ENCODE measurements at regions not wholly inside any gene's neighbourhood (a gene's known extent, or its start where the extent isn't known, plus 50 kb on each side); places are given as distances from the start of the nearest gene placed in this dataset.

DNA sequence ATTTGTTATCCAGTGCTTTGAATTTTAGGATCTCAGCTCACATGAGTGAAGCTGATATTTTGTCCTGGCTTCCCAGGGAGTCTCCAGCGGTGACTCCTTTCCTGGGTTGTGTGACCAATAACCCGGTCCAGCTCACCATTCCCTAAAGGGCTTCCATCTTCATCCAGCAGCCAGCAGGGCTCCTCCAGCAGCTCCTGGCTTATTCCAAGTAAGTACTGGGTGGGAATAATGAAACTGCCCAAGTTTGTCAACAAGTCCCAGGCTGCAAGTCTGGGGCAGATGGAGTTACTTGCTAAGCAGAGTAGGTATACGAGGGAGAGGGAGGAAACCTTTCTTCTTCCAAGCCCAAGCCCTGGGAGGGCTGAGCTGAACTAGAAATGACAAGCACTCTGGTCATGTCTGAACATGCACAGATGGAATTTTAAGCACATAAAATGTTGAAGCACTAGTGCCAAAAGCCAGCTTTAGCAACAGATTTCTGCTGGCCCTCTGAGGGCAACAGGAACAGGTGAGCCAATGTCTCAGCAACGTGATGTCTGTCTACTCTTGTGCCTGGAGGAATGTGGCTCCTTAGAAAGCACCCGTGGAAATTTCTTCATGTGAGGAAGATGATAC is 153.7 kb upstream of the DAPK1 start:
- no peaks in the 10 kb centered on the region for H3K9me2 ChIP-seq (replicated peaks; ENCODE audit: insufficient read depth)
- no peak for DNase-seq (ENCODE audit: low spot score)
- H3K9me3 ChIP-seq (ENCODE audit: low read depth) = no peaks in the 10 kb centered on the region
- no peak overlapping the region for H2AFZ ChIP-seq
- TF ChIP-seq, protein P1, sequence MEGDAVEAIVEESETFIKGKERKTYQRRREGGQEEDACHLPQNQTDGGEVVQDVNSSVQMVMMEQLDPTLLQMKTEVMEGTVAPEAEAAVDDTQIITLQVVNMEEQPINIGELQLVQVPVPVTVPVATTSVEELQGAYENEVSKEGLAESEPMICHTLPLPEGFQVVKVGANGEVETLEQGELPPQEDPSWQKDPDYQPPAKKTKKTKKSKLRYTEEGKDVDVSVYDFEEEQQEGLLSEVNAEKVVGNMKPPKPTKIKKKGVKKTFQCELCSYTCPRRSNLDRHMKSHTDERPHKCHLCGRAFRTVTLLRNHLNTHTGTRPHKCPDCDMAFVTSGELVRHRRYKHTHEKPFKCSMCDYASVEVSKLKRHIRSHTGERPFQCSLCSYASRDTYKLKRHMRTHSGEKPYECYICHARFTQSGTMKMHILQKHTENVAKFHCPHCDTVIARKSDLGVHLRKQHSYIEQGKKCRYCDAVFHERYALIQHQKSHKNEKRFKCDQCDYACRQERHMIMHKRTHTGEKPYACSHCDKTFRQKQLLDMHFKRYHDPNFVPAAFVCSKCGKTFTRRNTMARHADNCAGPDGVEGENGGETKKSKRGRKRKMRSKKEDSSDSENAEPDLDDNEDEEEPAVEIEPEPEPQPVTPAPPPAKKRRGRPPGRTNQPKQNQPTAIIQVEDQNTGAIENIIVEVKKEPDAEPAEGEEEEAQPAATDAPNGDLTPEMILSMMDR (IDR thresholded peaks at IDR 0.05; ENCODE audit: poor library complexity) = no peak
- TF ChIP-seq EZH2 (IDR thresholded peaks at IDR 0.05; ENCODE audit: borderline replicate concordance) (no peak), EZH2phosphoT487 (IDR thresholded peaks at IDR 0.05; ENCODE audit: low read depth, severe bottlenecking, unreplicated experiment) (no peak)
- H3K36me3 ChIP-seq (replicated peaks; ENCODE audit: insufficient read depth, low read depth) = no peaks in the 10 kb centered on the region
- no peaks in the 10 kb centered on the region for H4K20me1 ChIP-seq (ENCODE audit: insufficient read depth, poor library complexity, severe bottlenecking)
- H3K4me2 ChIP-seq = no peak overlapping the region
- 84% methylated on average over 5 of the region's 5 CpGs for WGBS (ENCODE audit: low lambda C conversion rate, missing lambda C conversion rate)
- H3K27me3 ChIP-seq = no peaks in the 10 kb centered on the region
- no peaks in the 10 kb centered on the region for H3K4me1 ChIP-seq (ENCODE audit: insufficient read depth)
- H3K27ac ChIP-seq = no peak overlapping the region
- no peaks in the 10 kb centered on the region for H3K79me2 ChIP-seq
- no peak overlapping the region for H3K4me3 ChIP-seq

DNA sequence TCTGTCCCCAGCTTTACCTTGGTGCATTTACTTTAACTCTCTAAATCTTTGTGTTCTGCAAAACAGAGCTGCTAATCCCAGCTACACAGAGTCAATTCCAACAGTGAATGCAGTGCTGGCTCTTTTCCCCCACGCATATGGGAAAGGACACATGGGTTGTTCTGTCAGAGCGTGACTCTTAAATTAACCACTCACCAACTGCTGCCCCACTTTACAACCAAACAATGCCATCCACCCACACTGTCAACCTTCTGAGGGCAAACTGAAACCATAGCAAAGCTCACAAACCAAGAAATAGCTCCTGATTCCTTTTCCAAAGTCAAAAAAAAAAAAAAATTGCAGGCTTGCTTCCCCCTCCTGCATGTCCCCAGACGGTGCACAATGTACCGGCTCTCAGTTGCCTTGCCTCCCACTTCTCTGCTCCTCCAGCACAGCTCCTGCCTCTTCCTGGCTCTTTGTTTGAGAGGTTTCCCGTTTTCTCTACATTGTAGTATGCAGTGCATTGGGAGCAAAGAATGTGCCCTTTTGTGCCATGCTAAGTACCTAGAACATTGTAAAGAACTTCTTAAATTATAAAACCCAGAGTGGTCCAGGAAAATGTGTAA is 151.5 kb upstream of the DAPK1 start:
- Histone ChIP-seq H3K27me3 (no peaks in the 10 kb centered on the region), H3K4me1 (ENCODE audit: insufficient read depth) (no peaks in the 10 kb centered on the region), H3K4me2 (no peak overlapping the region), H3K36me3 (replicated peaks; ENCODE audit: insufficient read depth, low read depth) (no peaks in the 10 kb centered on the region), H3K4me3 (no peak overlapping the region), H4K20me1 (ENCODE audit: insufficient read depth, poor library complexity, severe bottlenecking) (no peaks in the 10 kb centered on the region), H3K9me2 (replicated peaks; ENCODE audit: insufficient read depth) (no peaks in the 10 kb centered on the region), H2AFZ (no peak overlapping the region), H3K27ac (no peak overlapping the region), H3K79me2 (no peaks in the 10 kb centered on the region), H3K9me3 (ENCODE audit: low read depth) (no peaks in the 10 kb centered on the region)
- DNase-seq (ENCODE audit: low spot score) = no peak
- 65% methylated on average over 5 of the region's 5 CpGs for WGBS (ENCODE audit: low lambda C conversion rate, missing lambda C conversion rate)
- no peak for TF ChIP-seq EZH2phosphoT487 (IDR thresholded peaks at IDR 0.05; ENCODE audit: low read depth, severe bottlenecking, unreplicated experiment)
- no peak for TF ChIP-seq EZH2 (IDR thresholded peaks at IDR 0.05; ENCODE audit: borderline replicate concordance)
- TF ChIP-seq, protein P1 (IDR thresholded peaks at IDR 0.05; ENCODE audit: poor library complexity) = no peak

DNA sequence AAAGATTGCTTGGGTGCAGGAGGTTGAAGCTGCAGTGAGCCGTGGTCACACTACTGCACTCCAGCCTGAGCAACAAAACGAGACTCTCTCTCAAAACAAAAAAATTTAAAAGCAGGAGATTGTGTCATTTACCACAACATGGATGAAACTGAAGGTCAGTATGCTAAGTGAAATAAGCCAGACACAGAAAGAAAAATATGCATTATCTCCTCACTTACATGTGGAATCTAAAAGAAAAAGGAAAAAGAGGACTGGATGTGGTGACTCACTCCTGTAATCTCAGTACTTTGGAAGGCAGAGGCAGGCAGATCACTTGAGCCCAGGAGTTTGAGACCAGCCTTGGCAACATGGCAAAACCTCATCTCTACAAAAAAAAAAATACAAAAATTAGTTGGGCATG is 146.8 kb upstream of the DAPK1 start:
- peak; percentile 39 for DNase-seq (ENCODE audit: low spot score)
- Histone ChIP-seq H3K4me1 (ENCODE audit: insufficient read depth) (no peaks in the 10 kb centered on the region), H3K79me2 (no peaks in the 10 kb centered on the region), H4K20me1 (ENCODE audit: insufficient read depth, poor library complexity, severe bottlenecking) (no peaks in the 10 kb centered on the region), H3K4me3 (no peak overlapping the region), H3K27ac (peak overlapping the region; percentile 28), H3K4me2 (no peak overlapping the region), H3K36me3 (replicated peaks; ENCODE audit: insufficient read depth, low read depth) (no peaks in the 10 kb centered on the region), H3K27me3 (no peaks in the 10 kb centered on the region), H3K9me3 (ENCODE audit: low read depth) (no peaks in the 10 kb centered on the region), H2AFZ (no peak overlapping the region), H3K9me2 (replicated peaks; ENCODE audit: insufficient read depth) (no peaks in the 10 kb centered on the region)
- TF ChIP-seq, protein P1 (IDR thresholded peaks at IDR 0.05; ENCODE audit: poor library complexity) = no peak
- TF ChIP-seq EZH2phosphoT487 (IDR thresholded peaks at IDR 0.05; ENCODE audit: low read depth, severe bottlenecking, unreplicated experiment) = no peak
- TF ChIP-seq EZH2 (IDR thresholded peaks at IDR 0.05; ENCODE audit: borderline replicate concordance) = no peak
- WGBS (ENCODE audit: low lambda C conversion rate, missing lambda C conversion rate) = 63% methylated on average over 2 of the region's 2 CpGs
